Kidney epithelial cell (primary cell): ENCODE measurements at regions not wholly inside any gene's neighbourhood (a gene's known extent, or its start where the extent isn't known, plus 50 kb on each side); places are given as distances from the start of the nearest gene placed in this dataset.

ENCODE experiments used
- DNase-seq: peaks from one replicate; pipeline ENCODE4 v3.0.0-alpha.2; 2010; ENCODE audit warnings: low read depth
- H3K27me3 ChIP-seq: 2 replicates; pipeline ENCODE4 v1.6.0; 2011; ENCODE audit warnings: low read length; ENCODE audit not compliant: control insufficient read depth, insufficient read depth
- H3K36me3 ChIP-seq: 2 replicates; pipeline ENCODE4 v1.5.1; 2011; ENCODE audit warnings: low read length; ENCODE audit not compliant: control insufficient read depth, insufficient read depth
- H3K4me3 ChIP-seq: 2 replicates; pipeline ENCODE4 v1.5.1; 2011; ENCODE audit warnings: low read depth, mild to moderate bottlenecking, control low read depth, low read length
- CTCF ChIP-seq: IDR thresholded peaks from 2 replicates; pipeline ENCODE4 v1.5.1; 2011; ENCODE audit warnings: mild to moderate bottlenecking, moderate library complexity, low read length, control low read depth, inconsistent platforms; ENCODE audit not compliant: insufficient read depth, poor library complexity, severe bottlenecking

GRCh38 chr5:161058781-161059180 lies 206.8 kb upstream of the ATP10B start:
- H3K27me3 ChIP-seq = no peaks in the 10 kb centered on the region
- no peak for TF ChIP-seq CTCF
- DNase-seq = peak; percentile 16
- H3K36me3 ChIP-seq = no peaks in the 10 kb centered on the region
- no peak overlapping the region for H3K4me3 ChIP-seq

- no peaks in the 10 kb centered on the region for H3K36me3 ChIP-seq
- H3K4me3 ChIP-seq = no peak overlapping the region
- no peak for TF ChIP-seq CTCF
- H3K27me3 ChIP-seq = no peaks in the 10 kb centered on the region
- no peak for DNase-seq
Observed at GRCh38 chr5:161051920-161052500, 200.0 kb upstream of the ATP10B start.

GRCh38 chr5:161047024-161047423 lies 195.0 kb upstream of the ATP10B start:
- no peak for DNase-seq

GRCh38 chr5:161042862-161043261 lies 190.9 kb upstream of the ATP10B start:
- no peak for TF ChIP-seq CTCF
- H3K4me3 ChIP-seq = no peak overlapping the region
- no peaks in the 10 kb centered on the region for H3K27me3 ChIP-seq
- no peak for DNase-seq
- H3K36me3 ChIP-seq = no peaks in the 10 kb centered on the region

More at GRCh38 chr5:161047024-161047423, 195.0 kb upstream of the ATP10B start:
- TF ChIP-seq CTCF = no peak
- no peak overlapping the region for H3K4me3 ChIP-seq
- no peaks in the 10 kb centered on the region for H3K27me3 ChIP-seq
- no peaks in the 10 kb centered on the region for H3K36me3 ChIP-seq

- no peak for TF ChIP-seq CTCF
- no peak for DNase-seq
- no peak overlapping the region for H3K4me3 ChIP-seq
- no peaks in the 10 kb centered on the region for H3K36me3 ChIP-seq
- no peaks in the 10 kb centered on the region for H3K27me3 ChIP-seq
Observed at GRCh38 chr5:161042443-161042842, 190.4 kb upstream of the ATP10B start.

- DNase-seq = no peak
- TF ChIP-seq CTCF = no peak
- no peak overlapping the region for H3K4me3 ChIP-seq
- no peaks in the 10 kb centered on the region for H3K27me3 ChIP-seq
- no peaks in the 10 kb centered on the region for H3K36me3 ChIP-seq
Observed at GRCh38 chr5:161040818-161041217, 188.8 kb upstream of the ATP10B start.
